ENCODE measurements at regions not wholly inside any gene's neighbourhood (a gene's known extent, or its start where the extent isn't known, plus 50 kb on each side); places are given as distances from the start of the nearest gene placed in this dataset.
"Not testable (repeated sequence)": the region's sequence is repeated elsewhere in the genome, so short reads cannot be mapped to it uniquely, and the experiment has no call there.

DNA sequence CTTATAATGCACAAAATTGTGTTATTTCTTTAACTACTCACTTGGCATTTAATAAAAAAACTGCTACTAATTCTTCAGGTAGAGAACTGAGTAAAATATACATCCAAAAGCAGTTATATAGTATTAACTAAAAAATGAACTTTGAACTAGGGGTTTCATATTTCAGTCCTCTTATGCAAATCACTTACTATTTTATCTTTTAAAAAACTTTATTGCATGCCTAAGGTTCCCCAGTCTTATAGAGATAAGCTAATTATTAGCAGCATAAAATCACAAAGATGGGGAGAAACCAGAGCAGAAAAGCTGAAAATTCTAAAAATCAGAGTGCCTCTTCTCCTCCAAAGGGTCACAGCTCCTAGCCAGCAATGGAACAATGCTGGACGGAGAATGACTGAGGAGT, 228.0 kb downstream of the CALCRL start:
- FAIRE-seq, result no peak
- TF ChIP-seq POLR2A (IDR thresholded peaks at IDR 0.05; ENCODE audit: low read depth, low read length), result no peak
- DNase-seq (ENCODE audit: insufficient read length, low spot score), result no peak

GRCh38 chr2:187215532-187216240, 232.4 kb downstream of the CALCRL start:
- FAIRE-seq, result no peak
- TF ChIP-seq POLR2A (IDR thresholded peaks at IDR 0.05; ENCODE audit: low read depth, low read length), result no peak
- no peak for DNase-seq (ENCODE audit: insufficient read length, low spot score)

GRCh38 chr2:187214306-187214705, 233.7 kb downstream of the CALCRL start:
- DNase-seq (ENCODE audit: insufficient read length, low spot score) (no peak), FAIRE-seq (no peak)
- no peak for TF ChIP-seq POLR2A (IDR thresholded peaks at IDR 0.05; ENCODE audit: low read depth, low read length)

GRCh38 chr2:187213798-187214197, 234.3 kb downstream of the CALCRL start:
- FAIRE-seq, result no peak
- no peak for TF ChIP-seq POLR2A (IDR thresholded peaks at IDR 0.05; ENCODE audit: low read depth, low read length)

GRCh38 chr2:187210726-187211125, 237.3 kb downstream of the CALCRL start:
- FAIRE-seq, result no peak
- no peak for TF ChIP-seq POLR2A (IDR thresholded peaks at IDR 0.05; ENCODE audit: low read depth, low read length)
- DNase-seq (ENCODE audit: insufficient read length, low spot score), result no peak

More at GRCh38 chr2:187213798-187214197, 234.3 kb downstream of the CALCRL start:
- DNase-seq (ENCODE audit: insufficient read length, low spot score), result no peak

GRCh38 chr2:187208199-187208785, 239.8 kb downstream of the CALCRL start:
- FAIRE-seq, result no peak
- TF ChIP-seq POLR2A (IDR thresholded peaks at IDR 0.05; ENCODE audit: low read depth, low read length), result no peak
- DNase-seq (ENCODE audit: insufficient read length, low spot score), result no peak

- FAIRE-seq, result no peak
These were observed 240.9 kb downstream of the CALCRL start for GRCh38 chr2:187207126-187207525.

DNA sequence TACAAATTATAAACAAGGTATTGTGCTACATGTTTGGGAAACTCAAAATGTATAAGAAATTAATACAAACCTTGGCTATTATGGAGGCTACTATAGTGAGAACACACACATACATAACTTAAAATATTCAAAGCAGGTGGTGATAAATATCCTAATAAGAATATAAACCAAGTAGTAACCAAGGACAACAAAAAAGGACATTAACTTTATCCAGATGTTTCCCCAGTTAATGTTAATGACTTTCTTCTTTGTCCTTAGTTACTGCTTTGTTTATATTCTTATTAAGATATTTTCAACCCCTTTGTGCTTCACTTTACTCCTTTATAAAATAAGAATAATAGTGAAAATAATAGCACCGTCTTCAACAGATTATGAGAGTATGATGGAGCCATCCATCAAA, 241.6 kb downstream of the CALCRL start:
- no peak for FAIRE-seq
- no peak for DNase-seq (ENCODE audit: insufficient read length, low spot score)
- no peak for TF ChIP-seq POLR2A (IDR thresholded peaks at IDR 0.05; ENCODE audit: low read depth, low read length)

More at GRCh38 chr2:187207126-187207525, 240.9 kb downstream of the CALCRL start:
- no peak for DNase-seq (ENCODE audit: insufficient read length, low spot score)
- TF ChIP-seq POLR2A (IDR thresholded peaks at IDR 0.05; ENCODE audit: low read depth, low read length), result no peak

DNA sequence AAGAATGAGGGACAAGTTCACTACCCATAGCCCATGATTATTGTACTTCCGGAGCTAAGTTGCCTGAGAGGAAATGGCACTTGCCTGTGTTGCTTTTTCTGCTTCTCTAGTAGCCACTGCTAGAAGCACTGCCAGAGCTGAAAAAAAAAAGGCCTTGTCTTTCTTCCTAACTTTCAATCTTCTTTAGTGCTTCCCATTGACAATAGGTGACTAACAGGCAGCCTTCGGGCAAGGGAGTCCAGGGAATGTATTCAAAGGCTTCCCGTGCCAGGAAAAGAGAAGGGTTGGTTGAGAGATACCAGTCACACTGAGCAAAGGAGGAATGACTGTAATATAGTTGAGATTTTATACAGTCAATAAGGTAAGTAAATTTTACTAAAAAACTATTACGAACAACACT, 242.0 kb downstream of the CALCRL start:
- no peak for FAIRE-seq
- DNase-seq (ENCODE audit: insufficient read length, low spot score), result no peak
- TF ChIP-seq POLR2A (IDR thresholded peaks at IDR 0.05; ENCODE audit: low read depth, low read length), result no peak

DNA sequence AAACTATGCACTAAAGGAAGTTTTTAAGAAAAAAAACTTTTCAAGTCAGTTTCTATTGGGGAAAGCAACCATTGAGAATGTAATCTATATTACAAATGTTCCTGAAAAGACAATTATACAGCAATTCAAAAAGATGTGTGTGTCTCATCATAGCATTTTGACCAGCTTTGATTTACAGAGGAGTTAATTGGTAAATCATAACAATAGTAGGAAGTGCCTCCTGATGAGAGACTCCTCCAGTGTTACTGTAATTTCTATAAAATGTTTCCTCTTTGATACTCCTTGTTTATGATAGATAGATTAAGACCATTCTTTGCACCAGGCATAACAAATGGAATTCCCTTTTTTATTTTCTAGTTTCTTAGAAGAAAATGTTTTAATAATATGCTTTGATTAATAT, 249.9 kb downstream of the CALCRL start:
- no peak for FAIRE-seq
- no peak for DNase-seq (ENCODE audit: insufficient read length, low spot score)
- no peak for TF ChIP-seq POLR2A (IDR thresholded peaks at IDR 0.05; ENCODE audit: low read depth, low read length)

GRCh38 chr2:187194049-187194448, 254.0 kb downstream of the CALCRL start:
- no peak for FAIRE-seq
- no peak for TF ChIP-seq POLR2A (IDR thresholded peaks at IDR 0.05; ENCODE audit: low read depth, low read length)
- no peak for DNase-seq (ENCODE audit: insufficient read length, low spot score)

DNA sequence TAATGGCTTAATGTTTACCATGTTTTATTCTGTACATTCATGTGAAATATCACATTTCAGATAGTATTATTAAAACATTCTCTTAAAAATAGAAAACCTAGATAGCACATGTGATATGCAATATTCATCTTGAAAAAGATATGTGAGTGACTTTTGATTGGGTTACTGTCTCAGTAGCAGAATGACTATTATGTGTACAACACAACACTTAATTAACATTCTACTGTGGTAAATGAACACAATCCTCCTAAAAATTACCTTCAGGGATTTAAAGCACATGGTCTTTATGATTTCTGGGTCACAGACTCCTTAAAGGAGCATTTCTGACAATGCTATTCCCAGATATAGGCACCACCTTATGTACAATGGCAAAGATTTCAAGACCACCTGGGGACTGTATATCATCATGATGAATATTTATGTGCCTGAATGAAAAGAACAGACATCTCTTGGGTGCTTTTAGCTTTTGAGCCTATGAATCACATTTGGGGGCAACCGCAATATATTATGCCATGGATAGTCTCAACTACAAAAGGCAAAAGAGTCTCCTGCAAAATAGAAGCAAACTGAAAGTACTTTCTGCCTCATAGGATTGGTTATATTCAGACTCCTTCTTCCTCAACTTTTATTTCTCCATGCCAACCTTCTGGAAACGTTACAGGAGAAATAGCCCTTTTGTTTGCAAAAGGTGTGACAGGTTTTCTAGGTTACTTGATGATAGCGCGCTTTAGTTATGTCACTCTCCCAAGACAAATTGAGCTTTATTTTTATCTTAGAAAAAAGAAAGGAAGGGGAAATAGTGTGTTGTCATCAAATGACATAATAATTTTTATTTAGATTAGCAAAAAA, 259.0 kb downstream of the CALCRL start:
- TF ChIP-seq POLR2A (IDR thresholded peaks at IDR 0.05; ENCODE audit: low read depth, low read length), result no peak
- DNase-seq (ENCODE audit: insufficient read length, low spot score), result no peak
- no peak for FAIRE-seq

GRCh38 chr2:187187519-187187918, 260.5 kb downstream of the CALCRL start:
- FAIRE-seq (no peak), DNase-seq (ENCODE audit: insufficient read length, low spot score) (no peak)
- TF ChIP-seq POLR2A (IDR thresholded peaks at IDR 0.05; ENCODE audit: low read depth, low read length), result no peak

DNA sequence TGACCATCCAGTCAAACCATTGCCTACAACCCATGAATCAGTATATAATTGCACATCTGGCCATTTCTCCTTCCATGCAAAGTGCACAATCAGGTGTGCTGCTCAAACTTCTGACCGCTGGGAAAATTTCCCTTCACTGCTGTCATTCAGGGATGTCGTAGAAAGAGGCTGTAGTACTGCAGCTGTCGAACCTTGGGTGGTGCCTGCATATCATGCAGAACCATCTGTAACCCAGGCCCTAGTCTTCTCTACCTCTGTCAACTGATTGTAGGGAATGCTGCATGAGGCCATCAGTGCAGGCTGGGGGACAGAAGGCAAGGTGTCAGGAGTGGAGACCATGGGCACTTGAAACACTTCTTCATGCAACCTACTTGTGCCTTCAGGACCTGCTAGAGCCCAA, 267.5 kb downstream of the CALCRL start:
- FAIRE-seq (no peak), DNase-seq (ENCODE audit: insufficient read length, low spot score) (no peak)
- TF ChIP-seq POLR2A (IDR thresholded peaks at IDR 0.05; ENCODE audit: low read depth, low read length), result no peak

GRCh38 chr2:187178876-187179275, 269.2 kb downstream of the CALCRL start:
- DNase-seq (ENCODE audit: insufficient read length, low spot score), result not testable (repeated sequence)
- peak; percentile 33 for FAIRE-seq
